ENCODE measurements at regions not wholly inside any gene's neighbourhood (a gene's known extent, or its start where the extent isn't known, plus 50 kb on each side); places are given as distances from the start of the nearest gene placed in this dataset.

DNA sequence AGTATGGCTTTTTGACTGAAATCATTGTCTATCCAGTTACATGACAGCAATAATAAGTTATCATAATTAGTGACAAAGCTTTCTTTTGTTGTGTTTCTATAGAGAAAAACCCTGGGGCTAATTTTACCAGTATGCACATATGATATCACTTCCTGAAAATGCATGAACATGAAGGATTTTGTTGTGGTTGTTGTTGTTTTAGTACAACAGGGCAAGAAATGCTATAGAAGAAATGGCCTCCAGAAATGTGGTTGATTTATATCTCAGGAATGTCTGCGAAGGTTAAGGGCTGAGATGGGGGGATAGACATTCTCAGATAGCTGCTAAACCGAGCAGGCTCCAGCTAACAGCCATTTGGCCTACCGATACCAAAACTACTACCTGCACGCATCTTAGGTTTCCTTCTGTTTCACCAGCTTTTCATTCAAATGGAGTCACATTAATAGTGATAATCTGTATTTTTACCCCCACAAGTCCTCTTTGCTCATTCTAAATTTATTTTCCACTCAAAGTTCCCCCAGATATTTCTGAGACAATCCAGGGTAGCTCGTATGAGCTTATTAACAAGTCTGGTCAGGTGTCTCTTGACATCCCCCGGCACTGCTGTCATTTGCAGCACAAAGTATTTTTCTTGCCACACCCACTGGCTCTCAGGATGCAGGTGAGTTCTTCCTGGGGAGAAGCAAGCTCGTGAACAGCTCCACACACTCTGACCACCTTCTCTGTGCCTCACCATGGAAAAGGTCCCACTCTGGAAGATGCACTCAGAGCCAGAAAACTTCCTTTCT, 232.4 kb upstream of the GAS1 start:
- H3K27ac ChIP-seq: no peak overlapping the region
- TF ChIP-seq, protein P1, sequence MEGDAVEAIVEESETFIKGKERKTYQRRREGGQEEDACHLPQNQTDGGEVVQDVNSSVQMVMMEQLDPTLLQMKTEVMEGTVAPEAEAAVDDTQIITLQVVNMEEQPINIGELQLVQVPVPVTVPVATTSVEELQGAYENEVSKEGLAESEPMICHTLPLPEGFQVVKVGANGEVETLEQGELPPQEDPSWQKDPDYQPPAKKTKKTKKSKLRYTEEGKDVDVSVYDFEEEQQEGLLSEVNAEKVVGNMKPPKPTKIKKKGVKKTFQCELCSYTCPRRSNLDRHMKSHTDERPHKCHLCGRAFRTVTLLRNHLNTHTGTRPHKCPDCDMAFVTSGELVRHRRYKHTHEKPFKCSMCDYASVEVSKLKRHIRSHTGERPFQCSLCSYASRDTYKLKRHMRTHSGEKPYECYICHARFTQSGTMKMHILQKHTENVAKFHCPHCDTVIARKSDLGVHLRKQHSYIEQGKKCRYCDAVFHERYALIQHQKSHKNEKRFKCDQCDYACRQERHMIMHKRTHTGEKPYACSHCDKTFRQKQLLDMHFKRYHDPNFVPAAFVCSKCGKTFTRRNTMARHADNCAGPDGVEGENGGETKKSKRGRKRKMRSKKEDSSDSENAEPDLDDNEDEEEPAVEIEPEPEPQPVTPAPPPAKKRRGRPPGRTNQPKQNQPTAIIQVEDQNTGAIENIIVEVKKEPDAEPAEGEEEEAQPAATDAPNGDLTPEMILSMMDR (conservative IDR thresholded peaks at IDR 0.05): no peak

DNA sequence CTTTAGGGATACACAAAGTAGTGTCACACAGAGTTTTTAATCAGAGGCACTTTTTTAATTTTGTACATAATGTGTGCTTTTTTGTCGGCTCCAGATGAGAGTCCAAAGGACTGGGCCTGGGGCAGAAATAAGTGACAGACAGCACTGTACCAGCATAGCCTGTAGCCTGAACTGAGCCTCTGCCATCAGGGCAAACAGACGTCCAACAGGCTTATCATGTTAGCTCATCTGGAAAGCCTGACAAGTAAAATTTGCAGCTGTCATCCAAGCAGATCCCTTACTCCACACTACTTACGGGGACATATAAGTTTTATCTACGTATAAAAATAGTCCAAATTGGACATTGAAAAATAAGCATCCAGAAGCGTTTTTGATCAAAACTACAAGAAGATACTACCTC, 233.1 kb upstream of the GAS1 start:
- TF ChIP-seq, protein P1 (conservative IDR thresholded peaks at IDR 0.05): no peak
- no peak overlapping the region for H3K27ac ChIP-seq

DNA sequence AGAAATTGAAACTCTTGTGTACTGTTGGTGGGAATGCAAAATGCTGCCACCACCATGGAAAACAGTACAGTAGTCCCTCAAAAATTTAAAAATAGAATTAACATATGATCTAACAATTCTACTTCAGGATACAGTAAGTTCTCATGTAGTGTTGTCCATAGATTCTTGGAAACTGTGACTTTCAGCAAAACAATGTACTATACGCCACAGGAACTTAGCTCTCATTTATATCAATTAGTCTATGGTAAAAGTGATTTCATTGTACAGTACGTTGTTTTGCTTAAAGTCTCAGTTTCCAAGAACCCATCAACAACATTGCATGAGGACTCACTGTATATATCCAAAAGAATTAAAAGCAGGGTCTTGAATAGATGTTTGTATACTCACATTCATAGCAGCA, 233.5 kb upstream of the GAS1 start:
- H3K27ac ChIP-seq: no peak overlapping the region
- TF ChIP-seq, protein P1 (conservative IDR thresholded peaks at IDR 0.05): no peak

DNA sequence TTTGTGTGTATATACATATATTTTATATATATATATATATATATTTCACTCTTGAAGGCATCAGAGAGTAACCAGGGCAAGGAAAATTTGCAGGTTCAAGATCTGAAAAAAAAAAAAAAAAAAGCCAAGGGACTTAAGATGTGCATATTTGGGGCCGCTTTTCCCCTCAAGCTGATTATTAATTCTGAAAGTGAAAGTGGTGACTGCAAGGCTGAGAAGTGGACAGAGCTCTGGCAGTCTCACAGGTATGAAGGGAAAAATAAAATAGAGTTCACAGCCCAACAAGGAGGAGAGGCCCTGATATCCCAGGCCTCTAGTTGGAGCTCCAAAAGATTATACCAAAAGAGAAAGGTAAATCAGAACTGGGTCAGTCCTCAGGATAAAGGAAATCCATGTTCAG, 234.4 kb upstream of the GAS1 start:
- no peak overlapping the region for H3K27ac ChIP-seq
- TF ChIP-seq, protein P1 (conservative IDR thresholded peaks at IDR 0.05): no peak

DNA sequence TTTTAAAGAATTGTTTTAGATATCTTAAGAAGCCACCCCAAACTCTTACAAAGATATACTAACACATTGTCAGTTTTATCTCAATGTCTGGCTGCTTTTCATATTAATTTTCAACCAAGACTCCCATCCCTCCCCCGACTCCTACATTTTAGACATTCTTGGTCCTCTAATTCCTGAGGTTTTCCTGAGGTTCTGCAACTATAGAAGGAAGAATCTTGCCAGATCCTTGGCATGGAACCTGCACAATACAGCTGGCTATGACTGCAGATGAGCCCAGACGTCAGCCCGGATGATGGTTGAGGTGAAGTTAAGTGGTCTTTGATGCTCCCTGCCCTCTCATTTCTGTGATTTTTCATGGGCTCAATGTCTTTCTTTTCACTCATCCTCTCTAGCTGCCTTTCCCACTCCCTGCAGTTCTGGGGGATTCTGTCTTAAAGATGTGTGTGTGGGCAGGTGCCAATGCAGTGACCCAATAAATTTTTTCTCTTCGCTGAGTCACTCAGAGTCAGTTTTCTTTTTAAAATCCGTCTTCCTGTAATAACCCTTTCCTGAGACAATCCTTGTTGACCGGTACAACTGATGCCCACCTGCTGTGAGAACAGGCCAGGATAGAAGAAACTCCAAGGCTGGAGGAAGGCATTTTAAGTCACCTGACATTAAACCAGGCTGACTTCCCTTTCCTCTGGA, 237.8 kb upstream of the GAS1 start:
- TF ChIP-seq, protein P1 (conservative IDR thresholded peaks at IDR 0.05): no peak

DNA sequence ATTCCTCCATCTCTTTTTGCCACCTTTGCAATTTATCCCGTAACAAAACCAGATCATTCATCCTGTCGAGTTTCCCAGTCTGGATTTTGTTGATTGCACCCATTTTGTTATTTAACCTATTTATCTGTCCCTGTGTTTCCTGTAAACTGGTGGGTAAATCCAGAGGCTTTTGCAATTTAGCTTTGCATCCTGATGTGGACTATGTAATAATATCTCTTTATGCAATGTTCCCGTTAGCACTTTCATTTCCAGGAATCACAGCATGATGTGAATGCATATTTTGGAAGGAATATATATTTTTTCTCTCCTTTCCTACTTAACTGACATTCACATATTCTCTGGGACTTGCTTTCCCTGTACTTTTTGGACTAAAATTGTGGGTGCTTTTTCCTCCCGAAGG, 240.3 kb upstream of the GAS1 start:
- no peak overlapping the region for H3K27ac ChIP-seq
- TF ChIP-seq, protein P1 (conservative IDR thresholded peaks at IDR 0.05): no peak

More for the DNA sequence above, 237.8 kb upstream of the GAS1 start:
- H3K27ac ChIP-seq: no peak overlapping the region

DNA sequence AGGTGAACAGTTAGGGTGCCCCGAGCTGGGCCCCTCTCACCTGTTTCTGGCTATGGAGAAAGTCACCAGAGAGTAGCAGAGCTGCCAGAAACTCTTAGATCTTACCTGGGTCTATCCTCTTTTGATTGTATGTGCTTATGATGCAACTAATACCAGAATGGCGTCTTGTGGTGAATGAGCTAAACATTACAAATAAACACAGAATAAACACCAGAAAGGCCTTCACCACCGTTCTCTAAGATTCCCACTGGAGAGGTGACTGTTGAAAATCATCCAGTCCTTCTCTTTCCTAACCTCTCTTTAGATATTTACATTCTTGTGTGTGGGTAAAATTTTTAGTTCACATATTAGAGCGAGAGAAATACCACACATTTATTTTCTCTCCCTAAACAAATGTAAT, 241.7 kb upstream of the GAS1 start:
- H3K27ac ChIP-seq: no peak overlapping the region
- TF ChIP-seq, protein P1 (conservative IDR thresholded peaks at IDR 0.05): no peak

Data from VCaP (cell line).